ENCODE measurements at regions not wholly inside any gene's neighbourhood (a gene's known extent, or its start where the extent isn't known, plus 50 kb on each side); places are given as distances from the start of the nearest gene placed in this dataset.

- DNase-seq (ENCODE audit: low read depth, low spot score) (no peak), FAIRE-seq (no peak)
- Histone ChIP-seq H3K4me2 (ENCODE audit: insufficient read depth, low read length) (no peak overlapping the region), H3K79me2 (ENCODE audit: control insufficient read depth, insufficient read depth, low read length) (no peaks in the 10 kb centered on the region), H3K9me1 (replicated peaks; ENCODE audit: control insufficient read depth, extremely low read depth, insufficient read depth, low read length) (no peaks in the 10 kb centered on the region), H3K4me1 (ENCODE audit: control insufficient read depth, extremely low read depth, insufficient read depth, low read length) (no peaks in the 10 kb centered on the region), H2AFZ (ENCODE audit: low read depth, low read length) (no peak overlapping the region), H3K27ac (ENCODE audit: insufficient read depth, low read depth, low read length) (no peak overlapping the region), H4K20me1 (replicated peaks; ENCODE audit: control insufficient read depth, extremely low read depth, insufficient read depth, low read length) (no peaks in the 10 kb centered on the region), H3K27me3 (ENCODE audit: control insufficient read depth in 2 of 2, insufficient read depth in 2 of 2, low read length in 2 of 2) (no peaks in the 10 kb centered on the region), H3K4me3 (replicated peaks in 1 of 3; ENCODE audit: insufficient read depth in 1 of 3, low read depth in 1 of 3, low read length in 3 of 3) (no peak overlapping the region), H3K9me3 (replicated peaks; ENCODE audit: control insufficient read depth, insufficient read depth, low read length) (no peaks in the 10 kb centered on the region), H3K9ac (replicated peaks; ENCODE audit: extremely low read depth, insufficient read depth, low read length) (no peak overlapping the region), H3K36me3 (ENCODE audit: control insufficient read depth in 2 of 2, extremely low read depth in 1 of 2, insufficient read depth in 2 of 2, low read length in 2 of 2) (no peaks in the 10 kb centered on the region)
- BruUV-seq (replicated peaks): no TSS peak
- TF ChIP-seq FOS (IDR thresholded peaks at IDR 0.05; ENCODE audit: borderline replicate concordance, insufficient read depth, low read length) (no peak), GATA2 (IDR thresholded peaks at IDR 0.05; ENCODE audit: insufficient read depth, insufficient read length, low read depth, low read length) (no peak), POLR2A (IDR thresholded peaks at IDR 0.05; ENCODE audit: low read depth, low read length) (no peak), POLR2AphosphoS5 (IDR thresholded peaks at IDR 0.05; ENCODE audit: insufficient read depth, low read depth, low read length) (no peak), JUN (IDR thresholded peaks at IDR 0.05; ENCODE audit: borderline replicate concordance, insufficient read depth, insufficient read length, low read depth) (no peak), CTCF (IDR thresholded peaks at IDR 0.05; ENCODE audit: extremely low read depth in 1 of 2, insufficient read depth in 1 of 2, low read depth in 1 of 2, low read length in 2 of 2) (no peak), MAX (IDR thresholded peaks at IDR 0.05; ENCODE audit: insufficient read depth, insufficient read length) (no peak), EZH2 (IDR thresholded peaks at IDR 0.05; ENCODE audit: borderline replicate concordance, low read depth, low read length, severe bottlenecking) (no peak), MYC (IDR thresholded peaks at IDR 0.05; ENCODE audit: low read depth, low read length) (no peak)
- CTCF ChIA-PET: interaction anchor here (1.9 kb wide), 1 partner anchor 9 kb away, joined by 9 read pairs; no protein-coding TSS in a partner anchor
- POLR2A ChIA-PET: no interaction called here
- intact Hi-C loops (cut with micrococcal nuclease) (no loop called here), dilution Hi-C loops (cut with MboI; ENCODE audit: extremely low pct_ligation_motif_present, low sequenced_read_pairs) (no loop called here)
Observed at GRCh38 chr16:80457871-80458270, 82.9 kb upstream of the DYNLRB2 start.

Data from endothelial cell of umbilical vein (primary cell).